ENCODE measurements at regions not wholly inside any gene's neighbourhood (a gene's known extent, or its start where the extent isn't known, plus 50 kb on each side); places are given as distances from the start of the nearest gene placed in this dataset.

DNA sequence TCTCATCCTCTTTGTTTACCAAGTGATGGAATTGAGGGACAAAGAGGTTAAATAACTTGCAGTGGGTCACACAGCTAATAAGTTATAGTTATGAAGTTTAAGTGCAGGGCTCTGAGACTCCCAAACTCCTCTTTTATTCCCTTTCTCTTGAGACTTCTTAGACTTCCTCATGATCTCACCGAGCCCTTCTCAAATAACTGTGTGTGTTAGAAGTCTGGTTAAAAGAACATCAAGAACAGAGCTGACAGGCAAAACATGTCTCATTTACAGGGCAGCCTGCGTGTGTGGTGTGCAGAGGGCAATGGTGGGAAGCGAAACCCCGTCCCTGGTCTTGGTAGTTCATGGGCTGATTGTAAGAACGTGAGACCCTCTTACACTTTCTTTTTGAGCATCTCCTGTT is 368.0 kb downstream of the SLC4A3 start:
- no peak for DNase-seq

DNA sequence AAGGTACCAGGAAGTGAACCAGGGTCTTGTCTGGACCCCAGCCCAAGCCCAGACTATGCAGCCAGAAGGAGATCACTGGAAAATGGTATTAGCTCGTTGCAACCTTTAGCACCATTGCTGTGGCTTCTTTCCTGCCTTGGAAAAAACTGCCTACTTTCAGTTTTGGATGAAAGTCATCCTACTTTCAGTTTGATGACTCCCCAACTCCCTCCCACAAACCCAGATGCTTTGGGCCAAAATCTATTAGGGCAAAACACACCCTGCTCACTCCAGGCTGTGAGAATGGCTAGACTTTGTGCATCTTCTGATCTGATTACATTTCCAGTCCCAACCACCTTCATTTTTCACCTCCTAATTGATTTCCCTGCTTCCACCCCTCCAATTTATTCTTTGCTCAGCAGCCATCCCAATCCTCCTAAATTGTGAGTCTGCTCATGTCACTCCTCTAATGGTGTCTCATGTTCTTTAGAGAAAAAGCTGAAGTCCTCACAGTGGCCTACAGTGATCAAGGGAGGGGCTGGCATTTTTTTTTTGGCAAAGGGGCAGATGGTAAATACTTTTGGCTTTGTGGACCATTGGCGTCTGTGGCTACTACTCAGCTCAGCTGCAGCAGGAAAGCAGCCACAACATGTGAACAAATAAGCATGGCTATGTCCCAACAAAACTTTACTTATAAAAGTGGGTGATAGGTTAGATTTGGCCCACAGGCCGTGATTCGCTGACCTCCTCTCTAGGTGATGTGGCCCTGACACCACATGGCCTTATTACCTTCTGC is 368.7 kb downstream of the SLC4A3 start:
- DNase-seq = no peak

DNA sequence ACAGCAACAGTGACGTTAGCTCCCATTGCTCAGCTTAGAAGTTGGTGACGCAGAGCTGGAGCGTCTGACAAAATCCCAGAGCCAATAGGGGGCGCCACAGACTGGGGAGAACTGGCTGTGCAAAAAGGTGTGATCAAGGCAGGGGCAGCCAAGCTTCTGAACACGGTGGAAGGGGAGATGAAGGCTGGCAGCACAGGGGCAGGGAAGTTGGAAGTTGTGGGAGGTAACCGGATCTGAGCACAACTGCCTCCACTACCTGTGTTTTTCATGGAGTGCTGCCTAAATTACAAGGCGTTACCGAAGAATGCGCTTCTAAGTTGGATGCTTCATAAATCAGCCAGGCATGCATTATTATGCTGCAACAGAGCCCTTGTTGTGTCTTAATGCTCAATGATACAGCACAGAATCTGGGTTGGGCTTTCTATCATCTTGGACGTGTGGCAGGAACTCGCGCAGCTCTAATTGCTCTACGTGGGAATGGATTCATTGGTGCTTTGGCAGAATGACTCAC is 370.0 kb downstream of the SLC4A3 start:
- DNase-seq = peak in 23 of 58 donors; percentile 1 to 65 (median 6)

DNA sequence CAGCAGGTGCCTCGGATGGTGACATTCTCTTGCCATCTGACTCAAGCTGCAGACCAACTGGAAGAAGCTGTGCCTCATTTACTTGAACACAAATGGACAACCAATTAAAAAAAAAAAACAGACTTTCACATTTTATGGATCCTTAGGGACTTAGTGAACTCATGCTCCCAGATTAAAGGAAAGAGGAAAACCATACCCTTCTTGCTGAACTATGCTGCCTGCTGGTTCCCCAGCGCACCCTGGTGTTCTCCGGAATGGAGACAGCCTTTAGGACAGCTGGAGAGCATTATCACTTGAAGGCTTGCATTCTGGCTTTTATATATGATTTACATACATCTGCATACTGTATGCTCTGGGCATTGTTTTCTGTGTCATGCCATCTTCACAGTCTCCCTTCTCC is 370.7 kb downstream of the SLC4A3 start:
- no peak for DNase-seq

DNA sequence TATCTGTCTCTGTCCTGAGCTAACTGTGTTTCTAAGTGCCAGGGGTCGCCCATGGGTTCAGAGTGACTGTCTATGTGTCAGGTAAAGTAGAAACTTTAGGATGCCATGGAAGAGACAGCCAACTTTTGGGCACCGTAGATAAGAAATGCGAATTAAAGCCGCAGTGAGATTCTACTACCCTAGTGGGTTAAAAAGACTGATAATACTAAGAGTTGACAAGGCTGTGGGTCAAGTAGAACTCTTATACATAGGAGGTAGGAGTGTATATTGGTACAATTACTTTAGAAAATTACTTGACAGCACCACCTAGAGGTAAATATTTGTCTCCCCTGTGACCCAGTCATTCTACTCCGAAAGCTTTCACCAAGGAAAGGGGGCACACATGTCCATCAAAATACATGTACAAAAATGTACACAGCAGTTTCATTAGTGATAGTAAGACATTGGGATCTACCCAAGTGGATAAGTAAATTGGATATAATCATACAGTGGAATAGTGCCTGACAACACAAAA is 371.3 kb downstream of the SLC4A3 start:
- DNase-seq = no peak

DNA sequence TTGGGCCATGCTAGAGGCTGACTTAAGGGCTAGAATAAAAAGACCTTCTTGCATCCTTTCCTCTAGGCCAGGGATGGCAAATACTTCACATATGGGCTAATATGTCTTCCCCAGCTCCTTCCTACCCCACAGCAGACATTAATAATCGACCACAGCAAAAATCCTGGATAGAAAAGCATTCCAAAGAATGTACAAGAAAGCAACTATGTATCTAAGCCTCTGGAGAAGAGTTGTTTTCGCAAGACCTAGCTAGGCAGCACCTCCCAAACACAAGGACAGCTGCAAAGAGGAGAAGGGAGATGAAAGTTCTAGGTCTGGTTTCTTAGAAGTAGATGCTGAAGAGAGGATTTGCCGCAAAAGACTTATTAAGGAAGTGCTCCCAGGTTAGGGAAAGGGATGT is 372.6 kb downstream of the SLC4A3 start:
- DNase-seq = no peak

DNA sequence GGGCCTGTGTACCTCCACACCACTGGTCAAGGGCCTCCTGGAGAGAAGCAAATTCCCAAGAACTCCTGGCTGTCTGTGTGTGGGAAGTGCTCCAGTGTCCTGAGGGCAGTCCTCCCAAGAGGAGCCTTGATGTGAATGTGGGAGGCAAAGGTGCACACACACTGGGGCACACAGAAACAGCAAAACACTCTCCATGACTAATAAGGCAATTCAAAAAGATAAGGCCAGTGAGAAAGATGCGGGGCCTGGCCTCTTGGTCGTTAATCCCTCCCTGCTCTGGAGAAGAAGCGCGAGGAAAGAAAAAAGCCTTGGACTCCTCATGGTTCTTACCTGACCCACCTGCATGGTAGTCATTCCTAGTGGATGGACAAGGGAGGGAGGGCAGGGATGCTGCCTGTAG is 373.2 kb downstream of the SLC4A3 start:
- DNase-seq = no peak

DNA sequence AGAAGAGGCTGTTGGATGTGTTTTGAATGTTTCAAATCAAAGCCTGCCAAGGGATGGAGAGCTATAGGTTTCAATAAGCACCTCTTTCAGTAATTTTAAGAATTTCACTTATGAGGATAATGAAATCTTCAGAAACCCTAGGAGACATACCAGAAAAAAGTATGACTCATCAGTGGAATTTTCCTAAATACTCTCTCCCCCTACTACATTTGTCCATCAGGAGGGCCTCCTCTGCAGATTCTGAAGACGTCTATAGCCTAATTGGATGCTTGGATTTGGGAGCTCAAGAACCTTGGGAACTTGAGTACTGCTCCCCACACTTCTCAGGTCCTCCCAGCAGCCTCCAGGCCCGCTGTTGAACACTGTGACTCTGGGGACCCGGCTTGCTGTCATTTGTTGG is 374.3 kb downstream of the SLC4A3 start:
- peak in 1 of 58 donors; percentile 2 for DNase-seq

DNA sequence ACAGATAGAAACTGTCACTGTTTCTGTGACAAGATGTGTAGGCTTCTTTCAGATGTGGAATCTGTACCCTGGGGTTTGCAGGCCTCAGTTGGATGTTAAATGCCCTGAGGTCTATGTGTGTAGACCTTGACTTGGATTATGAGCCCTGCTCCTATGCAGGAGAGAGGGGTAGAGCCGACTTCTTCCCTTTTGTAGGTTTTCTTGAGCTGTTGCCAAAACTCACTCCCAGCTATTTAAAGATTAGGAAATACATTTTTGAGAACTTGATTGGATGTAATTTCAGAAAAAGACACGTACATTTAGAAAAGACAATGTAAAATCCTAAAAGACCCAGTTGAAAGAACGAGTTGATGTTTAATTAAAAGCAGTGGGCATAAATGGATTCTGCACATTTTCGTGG is 374.8 kb downstream of the SLC4A3 start:
- DNase-seq = no peak

DNA sequence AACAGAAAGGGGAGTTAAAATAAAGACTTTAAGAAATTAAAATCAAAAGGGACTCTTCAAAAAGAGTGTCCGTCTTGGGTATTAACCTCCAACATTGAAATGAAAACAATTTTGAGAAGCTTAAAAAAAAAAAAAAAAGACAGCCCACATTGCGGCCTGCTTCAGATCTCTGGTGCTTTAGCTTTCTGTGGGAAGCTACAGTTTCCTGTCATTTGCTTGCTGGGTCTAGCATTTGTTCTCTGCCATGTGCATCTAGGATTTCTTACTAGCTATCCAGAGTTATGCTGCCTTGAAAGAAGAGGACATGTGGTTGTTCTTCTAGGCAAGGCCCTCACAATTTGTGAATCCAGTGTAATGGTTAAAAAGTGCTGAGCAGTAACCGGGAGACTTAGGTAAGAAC is 375.3 kb downstream of the SLC4A3 start:
- no peak for DNase-seq

DNA sequence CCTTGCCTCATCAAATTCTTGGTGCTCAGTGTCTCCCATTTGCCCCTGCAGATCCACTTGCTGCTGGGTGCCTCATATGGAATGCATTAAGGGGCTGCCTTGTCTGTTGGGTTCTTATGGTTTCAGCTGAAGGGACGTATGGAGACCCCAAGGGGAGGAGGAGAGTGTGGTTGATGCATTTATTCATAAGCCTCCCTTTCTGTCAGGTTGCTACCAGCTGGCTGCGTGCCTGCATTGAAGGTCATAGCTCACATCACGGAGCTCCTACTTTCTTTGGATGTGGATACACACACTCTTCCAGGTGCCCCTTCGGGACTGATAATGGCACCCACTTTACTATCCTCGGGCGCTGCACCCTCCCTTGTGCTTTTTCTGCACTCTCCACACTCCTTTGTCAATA is 377.9 kb downstream of the SLC4A3 start:
- no peak for DNase-seq

DNA sequence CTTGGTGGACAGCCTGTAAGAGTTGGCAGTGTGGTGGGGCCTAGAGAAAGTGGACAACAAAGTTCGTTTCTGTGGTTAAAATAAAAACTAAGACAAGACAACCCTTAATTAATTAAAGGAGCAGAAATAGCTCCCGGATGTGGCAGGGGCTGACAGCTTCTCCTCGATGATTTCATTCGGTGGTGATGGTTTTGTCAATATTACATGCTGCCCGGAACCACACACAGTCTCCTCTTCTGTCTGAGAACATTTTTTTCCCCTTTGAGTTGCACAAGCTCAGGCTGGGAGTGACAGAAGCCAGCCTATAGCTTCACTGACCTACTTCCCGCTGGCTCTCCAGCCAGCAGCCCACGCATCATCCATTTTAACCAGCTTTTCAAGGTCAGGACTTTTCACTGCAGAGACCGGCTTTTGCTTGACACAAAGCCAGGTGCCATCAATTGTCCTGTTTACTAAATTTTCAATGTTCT is 378.8 kb downstream of the SLC4A3 start:
- DNase-seq = peak in 4 of 58 donors; percentile 1 to 6 (median 4)

DNA sequence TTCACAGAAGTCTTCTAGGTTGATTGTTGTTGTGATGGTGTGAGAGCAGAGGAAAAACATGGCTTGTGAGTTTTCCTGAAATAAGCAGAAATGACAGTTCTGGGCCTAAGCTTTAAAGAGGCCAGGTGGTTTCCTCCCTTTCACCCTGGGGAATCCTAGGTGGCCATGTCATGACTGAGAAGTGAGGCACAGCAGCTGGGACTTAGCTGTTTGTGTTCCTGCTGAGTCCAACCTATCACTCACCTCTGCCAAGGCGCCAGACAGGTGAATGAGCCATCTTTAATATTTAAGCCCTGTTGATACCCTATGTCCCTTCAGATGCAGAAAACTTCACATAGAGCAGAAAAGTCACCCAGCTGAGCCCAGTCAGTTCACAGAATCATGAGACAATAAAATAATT is 384.4 kb downstream of the SLC4A3 start:
- DNase-seq = no peak

DNA sequence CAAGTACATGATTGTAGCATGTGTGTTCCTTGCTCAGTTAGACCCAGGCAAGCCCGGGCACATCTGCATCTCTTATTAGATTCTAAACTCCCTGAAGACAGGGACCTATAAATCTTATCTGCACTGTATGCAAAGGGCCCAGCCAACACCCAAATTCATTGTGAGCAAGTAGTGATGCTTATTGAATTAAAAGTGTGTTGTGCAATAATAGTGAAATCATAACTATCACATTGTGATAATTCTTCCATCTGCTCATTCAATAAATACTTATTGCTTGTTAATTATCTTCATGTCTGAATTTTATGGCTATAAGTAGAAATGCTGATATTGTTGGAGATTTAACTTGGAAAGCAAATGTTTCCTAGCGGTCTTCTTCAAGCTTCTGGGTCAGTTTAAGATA is 387.5 kb downstream of the SLC4A3 start:
- DNase-seq = no peak

DNA sequence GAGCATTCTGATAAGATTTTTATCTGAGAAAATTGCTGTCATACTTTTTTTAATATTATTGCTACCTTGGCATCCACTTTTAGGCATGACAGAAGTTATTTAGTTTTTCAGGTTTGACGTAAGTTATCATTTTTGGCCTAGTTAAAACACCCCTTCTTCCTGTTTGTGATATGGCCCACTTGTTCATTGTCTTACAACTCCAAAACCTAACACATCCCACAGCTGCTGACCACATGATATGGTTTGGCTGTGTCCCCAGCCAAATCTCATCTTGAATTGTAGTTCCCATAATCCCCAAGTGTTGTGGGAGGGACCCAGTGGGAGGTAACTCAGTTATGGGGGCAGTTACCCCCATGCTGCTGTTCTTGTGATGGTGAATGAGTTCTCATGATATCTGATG is 388.1 kb downstream of the SLC4A3 start:
- DNase-seq = no peak

DNA sequence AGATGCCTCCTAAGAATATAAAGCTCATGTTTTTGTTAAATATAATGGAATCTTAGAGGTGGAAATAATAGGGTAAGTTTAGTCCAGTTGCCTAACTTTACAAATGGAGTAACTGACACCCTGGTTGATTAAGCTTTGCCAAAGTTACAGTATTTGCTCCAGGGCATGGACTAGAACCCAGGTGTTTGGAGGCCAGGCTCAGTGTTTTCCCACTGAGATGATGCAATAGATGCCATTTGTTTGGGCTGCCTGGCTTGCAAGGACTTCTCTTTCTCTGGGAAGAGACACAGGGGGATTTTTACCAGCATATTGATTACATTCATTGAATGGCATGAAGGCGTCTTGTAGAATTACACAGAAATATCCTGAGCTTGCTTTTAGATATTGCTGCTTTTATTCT is 397.8 kb downstream of the SLC4A3 start:
- DNase-seq = no peak

DNA sequence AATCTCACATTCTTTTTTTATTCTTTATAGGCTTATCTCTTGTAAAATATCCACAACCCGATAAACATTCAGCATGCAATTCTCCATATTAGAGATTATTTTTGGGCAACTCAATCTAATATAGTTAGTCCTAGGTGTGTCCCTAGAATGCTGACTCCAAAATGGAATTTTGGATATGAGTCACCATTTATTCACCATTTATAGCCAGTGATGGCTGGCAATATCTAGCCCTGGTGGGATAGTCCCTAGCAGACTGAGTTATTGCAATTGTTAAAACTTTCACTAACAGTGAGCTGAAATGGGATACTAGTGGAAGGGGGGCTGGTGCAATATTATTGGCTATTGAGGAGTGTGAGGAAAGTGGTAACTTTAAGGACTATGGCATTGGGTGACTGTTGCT is 401.6 kb downstream of the SLC4A3 start:
- no peak for DNase-seq

DNA sequence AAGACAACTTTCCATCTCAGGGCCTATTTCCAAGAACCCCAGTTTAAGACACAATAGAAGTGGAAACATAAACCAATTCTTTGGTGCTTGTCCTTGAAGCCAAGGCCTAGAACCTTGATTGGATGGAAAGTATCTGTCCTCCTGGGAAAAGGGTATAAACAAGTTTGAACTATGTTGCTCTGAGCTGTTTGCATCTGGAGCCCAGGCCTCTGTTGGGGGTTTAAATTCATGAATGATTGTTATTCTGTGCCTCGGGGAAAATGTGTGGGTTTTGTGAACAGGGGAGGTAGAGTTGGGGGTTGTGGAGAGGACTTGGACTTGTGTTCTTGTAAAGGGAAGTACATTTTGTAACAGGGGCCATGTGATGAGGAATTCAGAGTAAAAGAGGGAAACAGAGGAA is 406.1 kb downstream of the SLC4A3 start:
- DNase-seq = no peak

DNA sequence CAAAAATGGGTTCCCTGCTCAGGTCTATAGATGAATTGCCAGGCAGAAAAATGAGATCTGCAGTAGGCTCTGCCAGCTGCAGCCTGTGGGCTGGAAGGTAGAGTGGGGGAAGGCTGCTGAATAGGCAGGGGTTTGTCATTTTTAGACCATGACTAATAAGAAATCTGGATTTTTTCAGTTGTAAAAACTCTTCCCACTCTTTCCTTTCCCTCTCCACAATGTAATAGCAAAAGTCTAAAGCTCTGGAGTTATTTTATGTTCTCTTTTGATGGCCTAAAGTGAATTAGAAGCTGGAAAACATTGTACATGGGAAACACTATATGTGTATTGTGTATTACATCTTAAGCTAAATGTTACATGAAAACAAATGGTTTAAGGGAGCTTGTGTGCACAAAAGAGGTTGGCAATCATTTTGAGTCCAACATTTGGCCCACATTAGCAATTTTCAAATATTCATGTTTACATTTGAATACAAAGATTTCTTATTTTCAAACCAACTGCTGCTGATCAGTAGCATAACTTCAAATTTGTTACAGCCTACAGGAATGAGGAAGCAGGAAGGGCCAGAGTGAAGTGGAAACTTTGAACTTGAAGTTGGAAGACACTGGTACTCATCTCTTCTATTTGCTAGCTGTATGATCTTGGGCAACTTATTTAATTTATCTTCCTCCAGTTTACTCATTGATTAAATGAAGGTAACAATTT is 407.1 kb downstream of the SLC4A3 start:
- DNase-seq = peak in 9 of 58 donors; percentile 1 to 45 (median 6)

DNA sequence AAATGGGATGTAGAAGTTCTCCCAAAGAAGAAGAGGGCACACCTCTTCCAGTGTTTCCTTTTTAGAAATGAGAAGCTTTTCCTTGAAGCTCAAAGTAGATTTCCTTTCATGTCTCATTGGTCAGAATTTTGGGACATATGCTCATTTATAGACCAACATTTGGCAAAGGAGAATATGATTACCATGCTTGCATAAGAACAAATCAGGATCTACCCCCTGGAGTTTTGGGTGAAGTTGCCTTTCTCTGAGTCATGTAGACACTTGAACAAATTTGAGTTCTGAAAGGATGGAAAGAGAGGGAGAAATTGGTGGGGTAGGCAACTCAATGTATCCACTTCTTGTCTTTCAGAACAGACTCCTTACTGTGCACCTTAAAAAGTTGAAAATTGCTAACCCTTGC is 409.0 kb downstream of the SLC4A3 start:
- no peak for DNase-seq

DNA sequence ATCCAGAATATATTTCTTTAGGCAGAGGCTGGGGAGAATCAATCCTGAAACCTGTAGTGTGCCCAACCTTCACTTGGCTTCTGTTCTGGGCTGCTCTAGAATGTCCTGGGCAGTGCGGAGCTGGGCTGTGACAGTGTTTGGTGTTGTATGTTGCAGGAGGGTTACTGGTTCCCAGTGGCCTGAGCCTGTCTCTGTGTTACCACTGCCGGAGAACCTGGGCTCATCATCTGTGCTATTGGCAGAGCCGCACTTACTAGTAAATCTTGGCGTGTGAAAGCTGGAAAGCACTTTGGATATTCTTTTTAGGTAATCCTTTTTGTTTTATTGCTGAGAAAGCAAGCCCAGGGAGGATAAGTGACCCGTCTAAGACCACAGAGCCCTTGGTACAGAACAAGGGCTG is 412.9 kb downstream of the SLC4A3 start:
- DNase-seq = no peak

DNA sequence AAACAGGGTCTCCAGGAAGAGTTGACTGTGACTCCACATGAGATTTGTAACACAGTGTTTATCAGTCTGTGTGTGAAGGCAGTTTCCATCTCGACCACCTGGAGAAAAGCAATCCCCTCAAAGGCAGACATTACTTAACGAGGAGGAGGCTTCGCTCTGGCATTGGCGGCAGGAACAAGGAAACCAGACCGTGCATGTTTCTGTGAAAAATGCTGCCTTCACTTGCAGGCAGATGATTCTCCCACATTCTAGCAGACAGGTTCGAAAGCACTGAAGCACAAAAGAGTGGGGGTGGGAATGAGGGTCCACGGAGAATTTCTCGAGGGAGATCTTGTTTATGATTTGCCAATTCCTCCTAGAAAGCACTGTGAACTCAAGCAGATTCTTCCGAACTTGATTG is 414.0 kb downstream of the SLC4A3 start:
- DNase-seq = no peak
